Liver (tissue), 8 donors: ENCODE measurements at regions not wholly inside any gene's neighbourhood (a gene's known extent, or its start where the extent isn't known, plus 50 kb on each side); places are given as distances from the start of the nearest gene placed in this dataset.

Experiments
- DNase-seq: peaks from one replicate; pipeline ENCODE4 v3.0.0-alpha.2; 2017; ENCODE audit warnings: low spot score
- H3K27ac ChIP-seq, 2 donors: one replicate each; pipeline ENCODE4 v1.7.0; 2013; ENCODE audit warnings: inconsistent platforms in 2 of 2, low read length in 2 of 2, control low read depth in 1 of 2, low read depth in 1 of 2, mild to moderate bottlenecking in 1 of 2
- H3K27me3 ChIP-seq, 4 donors: one replicate each; pipeline versions ENCODE4 v1.6.1 to v1.7.0; 2013; ENCODE audit warnings: low read length in 3 of 4, inconsistent platforms in 1 of 4, mild to moderate bottlenecking in 1 of 4, moderate library complexity in 1 of 4; ENCODE audit not compliant: control insufficient read depth in 4 of 4, insufficient read depth in 4 of 4
- H3K36me3 ChIP-seq, 4 donors: one replicate each; pipeline versions ENCODE4 v1.6.1 to v1.7.0; 2013; ENCODE audit warnings: low read length in 3 of 4, mild to moderate bottlenecking in 3 of 4, low read depth in 1 of 4, moderate library complexity in 1 of 4; ENCODE audit not compliant: control insufficient read depth in 4 of 4, insufficient read depth in 3 of 4
- H3K4me1 ChIP-seq, 4 donors: one replicate each; pipeline versions ENCODE4 v1.6.1 to v1.7.0; 2013; ENCODE audit warnings: low read length in 3 of 4, mild to moderate bottlenecking in 3 of 4, moderate library complexity in 1 of 4; ENCODE audit not compliant: control insufficient read depth in 4 of 4, insufficient read depth in 4 of 4
- H3K4me3 ChIP-seq, 3 donors: one replicate each; pipeline versions ENCODE4 v1.6.1 to v1.7.0; 2013; ENCODE audit warnings: low read length in 3 of 3, control low read depth in 1 of 3, low read depth in 1 of 3, mild to moderate bottlenecking in 1 of 3
- H3K9ac ChIP-seq, 2 donors: one replicate each; pipeline ENCODE4 v1.7.0; 2013; ENCODE audit warnings: low read length in 2 of 2, mild to moderate bottlenecking in 2 of 2, moderate library complexity in 2 of 2, control low read depth in 1 of 2, low read depth in 1 of 2
- H3K9me3 ChIP-seq, 4 donors: one replicate each; pipeline versions ENCODE4 v1.6.1 to v1.7.0; 2013; ENCODE audit warnings: low read length in 3 of 4; ENCODE audit not compliant: control insufficient read depth in 4 of 4
- CTCF ChIP-seq: fragments of 150-350 bp; IDR thresholded peaks from 2 replicates; pipeline ENCODE4 v1.5.1; 2017; ENCODE audit warnings: improper control_type of control experiment, low read depth, low read length; ENCODE audit not compliant: missing input control
- EGR1 ChIP-seq, 2 donors: IDR thresholded peaks; 2 replicates each; pipeline ENCODE4 v1.6.1; 2016 to 2018; ENCODE audit warnings: antibody characterized with exemption in 2 of 2, low read depth in 2 of 2
- FOXA1 ChIP-seq: IDR thresholded peaks from 2 replicates; pipeline ENCODE4 v1.6.1; 2016; ENCODE audit warnings: antibody characterized with exemption
- FOXA2 ChIP-seq: IDR thresholded peaks from 2 replicates; pipeline ENCODE4 v1.6.1; 2016; ENCODE audit warnings: antibody characterized with exemption
- GABPA ChIP-seq, 2 donors: IDR thresholded peaks in 1 of 2; conservative IDR thresholded peaks in 1 of 2; 2 replicates each; pipeline ENCODE4 v1.6.1; 2016; ENCODE audit warnings: antibody characterized with exemption in 2 of 2, mild to moderate bottlenecking in 1 of 2, moderate library complexity in 1 of 2
- HNF4A ChIP-seq, 2 donors: conservative IDR thresholded peaks; 2 replicates each; pipeline ENCODE4 v1.6.1; 2016; ENCODE audit warnings: antibody characterized with exemption in 2 of 2, mild to moderate bottlenecking in 2 of 2
- HNF4G ChIP-seq: IDR thresholded peaks from 2 replicates; pipeline ENCODE4 v1.6.1; 2016; ENCODE audit warnings: antibody characterized with exemption
- JUND ChIP-seq, 2 donors: IDR thresholded peaks; 2 replicates each; pipeline ENCODE4 v1.6.1; 2016; ENCODE audit warnings: antibody characterized with exemption in 2 of 2
- MAX ChIP-seq: IDR thresholded peaks from 2 replicates; pipeline ENCODE4 v1.6.1; 2016; ENCODE audit warnings: antibody characterized with exemption
- NR2F2 ChIP-seq: IDR thresholded peaks from 2 replicates; pipeline ENCODE4 v1.6.1; 2016; ENCODE audit warnings: antibody characterized with exemption
- RAD21 ChIP-seq, 2 donors: IDR thresholded peaks; 2 replicates each; pipeline ENCODE4 v1.6.1; 2016; ENCODE audit warnings: antibody characterized with exemption in 2 of 2, mild to moderate bottlenecking in 2 of 2
- REST ChIP-seq: IDR thresholded peaks from 2 replicates; pipeline ENCODE4 v1.6.1; 2016; ENCODE audit warnings: antibody characterized with exemption, mild to moderate bottlenecking
- RXRA ChIP-seq, 2 donors: IDR thresholded peaks; 2 replicates each; pipeline ENCODE4 v1.6.1; 2017 to 2018; ENCODE audit warnings: antibody characterized with exemption in 2 of 2, mild to moderate bottlenecking in 1 of 2
- SP1 ChIP-seq: IDR thresholded peaks from 2 replicates; pipeline ENCODE4 v1.6.1; 2018; ENCODE audit warnings: antibody characterized with exemption, mild to moderate bottlenecking
- TAF1 ChIP-seq: conservative IDR thresholded peaks from 2 replicates; pipeline ENCODE4 v1.6.1; 2016; ENCODE audit warnings: antibody characterized with exemption, mild to moderate bottlenecking
- YY1 ChIP-seq: IDR thresholded peaks from 2 replicates; pipeline ENCODE4 v1.6.1; 2016; ENCODE audit warnings: antibody characterized with exemption, mild to moderate bottlenecking
- ZBTB33 ChIP-seq: IDR thresholded peaks from 2 replicates; pipeline ENCODE4 v1.6.1; 2016; ENCODE audit warnings: antibody characterized with exemption
- WGBS: extraction: QIAGEN DNeasy Blood & Tissue Kit; methylation state at CpG from one replicate; pipeline ENCODE4 v1.1.7; 2013; 5-methylcytosine and 5-hydroxymethylcytosine counted together
- TF ChIP-seq, protein P1 (sequence below): IDR thresholded peaks from 2 replicates; pipeline ENCODE4 v1.6.1; 2016; ENCODE audit warnings: antibody characterized with exemption
- donor health status: healthy.
- donor health status: healthy.
- donor health status: healthy.
- donor health status: healthy.
- donor health status: healthy.

- 83% methylated on average over 3 of the region's 3 CpGs for WGBS
- no peak for DNase-seq
- H3K27ac ChIP-seq = no peak overlapping the region
- H3K4me1 ChIP-seq = no peaks in the 10 kb centered on the region
- H3K4me3 ChIP-seq = no peak overlapping the region
- no peaks in the 10 kb centered on the region for H3K36me3 ChIP-seq
- H3K9me3 ChIP-seq = no peaks in the 10 kb centered on the region
- H3K27me3 ChIP-seq = no peaks in the 10 kb centered on the region
- H3K9ac ChIP-seq = no peak overlapping the region
- TF ChIP-seq CTCF (no peak), EGR1 (IDR thresholded peaks at IDR 0.05; ENCODE audit: low read depth in 2 of 2) (no peak), HNF4G (no peak), FOXA2 (no peak), YY1 (no peak), REST (no peak), JUND (IDR thresholded peaks at IDR 0.05) (no peak), RXRA (IDR thresholded peaks at IDR 0.05) (no peak), GABPA (IDR thresholded peaks at IDR 0.05 in 1 of 2, conservative IDR thresholded peaks at IDR 0.05 in 1 of 2) (no peak), SP1 (no peak), HNF4A (conservative IDR thresholded peaks at IDR 0.05) (no peak), NR2F2 (no peak), RAD21 (IDR thresholded peaks at IDR 0.05) (no peak), FOXA1 (no peak), TAF1 (no peak), ZBTB33 (no peak), MAX (no peak)
- TF ChIP-seq, protein P1, sequence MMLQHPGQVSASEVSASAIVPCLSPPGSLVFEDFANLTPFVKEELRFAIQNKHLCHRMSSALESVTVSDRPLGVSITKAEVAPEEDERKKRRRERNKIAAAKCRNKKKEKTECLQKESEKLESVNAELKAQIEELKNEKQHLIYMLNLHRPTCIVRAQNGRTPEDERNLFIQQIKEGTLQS = no peak
Observed at GRCh38 chr21:28110716-28111115, 882.0 kb downstream of the LTN1 start.

GRCh38 chr21:28110074-28110473, 882.6 kb downstream of the LTN1 start:
- no peaks in the 10 kb centered on the region for H3K4me1 ChIP-seq
- no peaks in the 10 kb centered on the region for H3K9me3 ChIP-seq
- H3K36me3 ChIP-seq = no peaks in the 10 kb centered on the region
- DNase-seq = no peak
- 90% methylated on average over 1 of the region's 1 CpG for WGBS
- no peak for TF ChIP-seq REST
- TF ChIP-seq MAX = no peak
- TF ChIP-seq ZBTB33 = no peak
- TF ChIP-seq GABPA (IDR thresholded peaks at IDR 0.05 in 1 of 2, conservative IDR thresholded peaks at IDR 0.05 in 1 of 2) = no peak
- no peak for TF ChIP-seq TAF1
- H3K4me3 ChIP-seq = no peak overlapping the region
- no peak overlapping the region for H3K9ac ChIP-seq
- H3K27me3 ChIP-seq = no peaks in the 10 kb centered on the region
- no peak overlapping the region for H3K27ac ChIP-seq
